ENCODE measurements at regions not wholly inside any gene's neighbourhood (a gene's known extent, or its start where the extent isn't known, plus 50 kb on each side); places are given as distances from the start of the nearest gene placed in this dataset.

GRCh38 chr14:44036248-44036647 is 470.8 kb downstream of the FSCB start:
- Histone ChIP-seq H3K9me3 (ENCODE audit: low read depth, low read length, poor library complexity, severe bottlenecking) (peaks cover 11% of the 10 kb centered on the region), H3K36me3 (ENCODE audit: insufficient read depth, low read length, poor library complexity, severe bottlenecking) (no peaks in the 10 kb centered on the region), H3K27ac (ENCODE audit: low read depth, low read length, poor library complexity, severe bottlenecking) (no peak overlapping the region), H3K4me1 (ENCODE audit: insufficient read depth, low read length, poor library complexity, severe bottlenecking) (peaks cover 1% of the 10 kb centered on the region), H3K4me3 (ENCODE audit: low read depth, low read length, poor library complexity, severe bottlenecking) (no peak overlapping the region), H3K27me3 (replicated peaks; ENCODE audit: insufficient read depth, low read depth, low read length, poor library complexity) (no peaks in the 10 kb centered on the region)
- no peak for DNase-seq (ENCODE audit: low spot score)
- no peak for TF ChIP-seq CTCF (conservative IDR thresholded peaks at IDR 0.05; ENCODE audit: low read depth, low read length)
- no peak for TF ChIP-seq EZH2 (IDR thresholded peaks at IDR 0.05; ENCODE audit: borderline replicate concordance, low read depth, low read length, poor library complexity, severe bottlenecking)
- ChIA-PET CTCF (no interaction called here), POLR2A (ENCODE audit: low non-redundant PET) (no interaction called here)
- intact Hi-C loops (cut with micrococcal nuclease; ENCODE audit: unreplicated experiment): no loop called here
- BruUV-seq (replicated peaks): no TSS peak

- Histone ChIP-seq H3K4me3 (ENCODE audit: low read depth, low read length, poor library complexity, severe bottlenecking) (no peak overlapping the region), H3K27me3 (replicated peaks; ENCODE audit: insufficient read depth, low read depth, low read length, poor library complexity) (no peaks in the 10 kb centered on the region), H3K4me1 (ENCODE audit: insufficient read depth, low read length, poor library complexity, severe bottlenecking) (peaks cover 3% of the 10 kb centered on the region), H3K9me3 (ENCODE audit: low read depth, low read length, poor library complexity, severe bottlenecking) (peaks cover 11% of the 10 kb centered on the region), H3K36me3 (ENCODE audit: insufficient read depth, low read length, poor library complexity, severe bottlenecking) (no peaks in the 10 kb centered on the region), H3K27ac (ENCODE audit: low read depth, low read length, poor library complexity, severe bottlenecking) (no peak overlapping the region)
- CTCF ChIA-PET: no interaction called here
- no peak for DNase-seq (ENCODE audit: low spot score)
- no TSS peak for BruUV-seq (replicated peaks)
- TF ChIP-seq CTCF (conservative IDR thresholded peaks at IDR 0.05; ENCODE audit: low read depth, low read length) (no peak), EZH2 (IDR thresholded peaks at IDR 0.05; ENCODE audit: borderline replicate concordance, low read depth, low read length, poor library complexity, severe bottlenecking) (no peak)
- intact Hi-C loops (cut with micrococcal nuclease; ENCODE audit: unreplicated experiment): no loop called here
- POLR2A ChIA-PET (ENCODE audit: low non-redundant PET): no interaction called here
These were observed 471.4 kb downstream of the FSCB start for GRCh38 chr14:44035707-44036106.

GRCh38 chr14:44030831-44031383 is 476.2 kb downstream of the FSCB start:
- Histone ChIP-seq H3K27me3 (replicated peaks; ENCODE audit: insufficient read depth, low read depth, low read length, poor library complexity) (no peaks in the 10 kb centered on the region), H3K36me3 (ENCODE audit: insufficient read depth, low read length, poor library complexity, severe bottlenecking) (no peaks in the 10 kb centered on the region), H3K27ac (ENCODE audit: low read depth, low read length, poor library complexity, severe bottlenecking) (no peak overlapping the region), H3K4me3 (ENCODE audit: low read depth, low read length, poor library complexity, severe bottlenecking) (no peak overlapping the region), H3K9me3 (ENCODE audit: low read depth, low read length, poor library complexity, severe bottlenecking) (no peaks in the 10 kb centered on the region), H3K4me1 (ENCODE audit: insufficient read depth, low read length, poor library complexity, severe bottlenecking) (peaks cover 3% of the 10 kb centered on the region)
- ChIA-PET POLR2A (ENCODE audit: low non-redundant PET) (no interaction called here), CTCF (no interaction called here)
- BruUV-seq (replicated peaks): no TSS peak
- intact Hi-C loops (cut with micrococcal nuclease; ENCODE audit: unreplicated experiment): no loop called here
- TF ChIP-seq EZH2 (IDR thresholded peaks at IDR 0.05; ENCODE audit: borderline replicate concordance, low read depth, low read length, poor library complexity, severe bottlenecking) (no peak), CTCF (conservative IDR thresholded peaks at IDR 0.05; ENCODE audit: low read depth, low read length) (no peak)
- DNase-seq (ENCODE audit: low spot score): peak; percentile 10
